NCI-H146 treated with DMSO at 0.1 percent for 48 hours (cell line): ENCODE measurements at regions not wholly inside any gene's neighbourhood (a gene's known extent, or its start where the extent isn't known, plus 50 kb on each side); places are given as distances from the start of the nearest gene placed in this dataset.
"Not testable (repeated sequence)": the region's sequence is repeated elsewhere in the genome, so short reads cannot be mapped to it uniquely, and the experiment has no call there.

Experiments
- DNase-seq: peaks from one replicate; lab custom pipeline; 2025; ENCODE audit not compliant: unreplicated experiment; lab: John Stamatoyannopoulos, UW

GRCh38 chr12:42924482-42924881 lies 334.9 kb upstream of the PRICKLE1 start:
- no peak for DNase-seq

GRCh38 chr12:42923583-42923982 lies 334.0 kb upstream of the PRICKLE1 start:
- DNase-seq = no peak

GRCh38 chr12:42923156-42923555 lies 333.6 kb upstream of the PRICKLE1 start:
- no peak for DNase-seq

GRCh38 chr12:42922505-42922850 lies 332.9 kb upstream of the PRICKLE1 start:
- no peak for DNase-seq

GRCh38 chr12:42921741-42922504 lies 332.4 kb upstream of the PRICKLE1 start:
- DNase-seq = no peak

- no peak for DNase-seq
Measured at GRCh38 chr12:42919691-42920090, 330.1 kb upstream of the PRICKLE1 start.

GRCh38 chr12:42918443-42918842 lies 328.9 kb upstream of the PRICKLE1 start:
- DNase-seq = no peak

- DNase-seq = no peak
Measured at GRCh38 chr12:42916143-42916542, 326.6 kb upstream of the PRICKLE1 start.

GRCh38 chr12:42915426-42915825 lies 325.9 kb upstream of the PRICKLE1 start:
- DNase-seq = no peak

GRCh38 chr12:42912367-42912766 lies 322.8 kb upstream of the PRICKLE1 start:
- DNase-seq = no peak

GRCh38 chr12:42910656-42911055 lies 321.1 kb upstream of the PRICKLE1 start:
- DNase-seq = no peak

- DNase-seq = no peak
Measured at GRCh38 chr12:42908712-42909111, 319.2 kb upstream of the PRICKLE1 start.

- DNase-seq = not testable (repeated sequence)
Measured at GRCh38 chr12:42906801-42907200, 317.3 kb upstream of the PRICKLE1 start.

GRCh38 chr12:42905419-42905705 lies 315.8 kb upstream of the PRICKLE1 start:
- no peak for DNase-seq

GRCh38 chr12:42904683-42905418 lies 315.3 kb upstream of the PRICKLE1 start:
- no peak for DNase-seq

- no peak for DNase-seq
Measured at GRCh38 chr12:42903736-42904135, 314.2 kb upstream of the PRICKLE1 start.

GRCh38 chr12:42902001-42902400 lies 312.5 kb upstream of the PRICKLE1 start:
- no peak for DNase-seq

GRCh38 chr12:42893803-42894202 lies 304.3 kb upstream of the PRICKLE1 start:
- DNase-seq = no peak

GRCh38 chr12:42892702-42893551 lies 303.4 kb upstream of the PRICKLE1 start:
- DNase-seq = no peak

- no peak for DNase-seq
Measured at GRCh38 chr12:42887657-42888056, 298.1 kb upstream of the PRICKLE1 start.

- DNase-seq = no peak
Measured at GRCh38 chr12:42886160-42886559, 296.6 kb upstream of the PRICKLE1 start.

- DNase-seq = no peak
Measured at GRCh38 chr12:42885677-42886076, 296.1 kb upstream of the PRICKLE1 start.
